ENCODE measurements at regions not wholly inside any gene's neighbourhood (a gene's known extent, or its start where the extent isn't known, plus 50 kb on each side); places are given as distances from the start of the nearest gene placed in this dataset.

DNA sequence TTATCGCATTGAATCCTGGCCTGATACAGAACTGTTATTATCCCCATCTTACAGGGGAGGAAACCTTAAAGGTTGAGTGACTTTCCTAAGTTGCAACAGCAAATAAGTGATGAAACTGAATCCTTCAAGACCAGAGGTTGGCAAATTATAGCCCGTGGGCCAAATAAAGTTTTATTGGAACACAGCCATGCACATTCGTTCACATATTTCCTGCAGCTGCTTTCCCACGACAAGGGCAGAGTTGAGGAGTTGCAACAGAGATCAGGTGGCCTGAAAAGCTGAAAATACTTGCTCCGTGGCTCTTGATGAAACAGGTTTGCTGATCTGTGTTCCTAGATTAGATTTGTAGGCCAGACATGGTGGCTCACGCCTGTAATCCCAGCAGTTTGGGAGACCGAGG, 126.7 kb downstream of the PHETA1 start:
- TF ChIP-seq, protein P1, sequence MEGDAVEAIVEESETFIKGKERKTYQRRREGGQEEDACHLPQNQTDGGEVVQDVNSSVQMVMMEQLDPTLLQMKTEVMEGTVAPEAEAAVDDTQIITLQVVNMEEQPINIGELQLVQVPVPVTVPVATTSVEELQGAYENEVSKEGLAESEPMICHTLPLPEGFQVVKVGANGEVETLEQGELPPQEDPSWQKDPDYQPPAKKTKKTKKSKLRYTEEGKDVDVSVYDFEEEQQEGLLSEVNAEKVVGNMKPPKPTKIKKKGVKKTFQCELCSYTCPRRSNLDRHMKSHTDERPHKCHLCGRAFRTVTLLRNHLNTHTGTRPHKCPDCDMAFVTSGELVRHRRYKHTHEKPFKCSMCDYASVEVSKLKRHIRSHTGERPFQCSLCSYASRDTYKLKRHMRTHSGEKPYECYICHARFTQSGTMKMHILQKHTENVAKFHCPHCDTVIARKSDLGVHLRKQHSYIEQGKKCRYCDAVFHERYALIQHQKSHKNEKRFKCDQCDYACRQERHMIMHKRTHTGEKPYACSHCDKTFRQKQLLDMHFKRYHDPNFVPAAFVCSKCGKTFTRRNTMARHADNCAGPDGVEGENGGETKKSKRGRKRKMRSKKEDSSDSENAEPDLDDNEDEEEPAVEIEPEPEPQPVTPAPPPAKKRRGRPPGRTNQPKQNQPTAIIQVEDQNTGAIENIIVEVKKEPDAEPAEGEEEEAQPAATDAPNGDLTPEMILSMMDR (IDR thresholded peaks at IDR 0.05), result no peak
- TF ChIP-seq POLR2A (IDR thresholded peaks at IDR 0.05), result no peak

All from uterus (tissue), 2 donors.